Smooth muscle cell (in vitro differentiated cells): ENCODE measurements at regions not wholly inside any gene's neighbourhood (a gene's known extent, or its start where the extent isn't known, plus 50 kb on each side); places are given as distances from the start of the nearest gene placed in this dataset.

ENCODE experiments used
- DNase-seq: peaks from one replicate; lab custom pipeline; 2025; ENCODE audit not compliant: unreplicated experiment; lab: John Stamatoyannopoulos, UW
- H2AFZ ChIP-seq: fragments of 200-600 bp; sonication (generic); 2 replicates; pipeline ENCODE4 v1.6.0; 2016; ENCODE audit warnings: antibody characterized with exemption, low read depth, mild to moderate bottlenecking
- H3F3A ChIP-seq: fragments of 200-600 bp; sonication (generic); 2 replicates; pipeline ENCODE4 v1.6.0; 2017; ENCODE audit warnings: antibody characterized with exemption, low read depth
- H3K27ac ChIP-seq: fragments of 200-600 bp; sonication (generic); 2 replicates; pipeline ENCODE4 v1.5.1; 2016; ENCODE audit warnings: low read depth, mild to moderate bottlenecking
- H3K27me3 ChIP-seq: fragments of 200-600 bp; sonication (generic); 2 replicates; pipeline ENCODE4 v1.6.1; 2016; ENCODE audit warnings: low read depth, mild to moderate bottlenecking
- H3K36me3 ChIP-seq: fragments of 200-600 bp; sonication (generic); 2 replicates; pipeline ENCODE4 v1.5.1; 2016; ENCODE audit warnings: low read depth
- H3K4me1 ChIP-seq: fragments of 200-600 bp; sonication (generic); 2 replicates; pipeline ENCODE4 v1.5.1; 2016; ENCODE audit warnings: low read depth
- H3K4me2 ChIP-seq: fragments of 200-600 bp; sonication (generic); 2 replicates; pipeline ENCODE4 v1.6.0; 2016; ENCODE audit warnings: mild to moderate bottlenecking
- H3K4me3 ChIP-seq: fragments of 200-600 bp; sonication (generic); 2 replicates; pipeline ENCODE4 v1.5.1; 2016; ENCODE audit warnings: mild to moderate bottlenecking
- H3K79me2 ChIP-seq: fragments of 200-600 bp; sonication (generic); 2 replicates; pipeline ENCODE4 v1.6.0; 2016; ENCODE audit warnings: low read depth, mild to moderate bottlenecking
- H3K9ac ChIP-seq: fragments of 200-600 bp; sonication (generic); 2 replicates; pipeline ENCODE4 v1.6.0; 2016; ENCODE audit warnings: low read depth
- H3K9me3 ChIP-seq: fragments of 200-600 bp; sonication (generic); replicated peaks from 2 replicates; pipeline ENCODE4 v1.5.1; 2016; ENCODE audit warnings: low read depth
- H4K20me1 ChIP-seq: fragments of 200-600 bp; sonication (generic); 2 replicates; pipeline ENCODE4 v1.6.0; 2016; ENCODE audit warnings: low read depth
- CTCF ChIP-seq: fragments of 200-600 bp; sonication (generic); IDR thresholded peaks from 2 replicates; pipeline ENCODE4 v1.5.1; 2017; ENCODE audit warnings: borderline replicate concordance, mild to moderate bottlenecking, antibody characterized with exemption; ENCODE audit not compliant: insufficient read depth, poor library complexity, severe bottlenecking
- WGBS: methylation state at CpG from one replicate; pipeline ENCODE4 v1.1.7; 2016; ENCODE audit warnings: low lambda C conversion rate; 5-methylcytosine and 5-hydroxymethylcytosine counted together

DNA sequence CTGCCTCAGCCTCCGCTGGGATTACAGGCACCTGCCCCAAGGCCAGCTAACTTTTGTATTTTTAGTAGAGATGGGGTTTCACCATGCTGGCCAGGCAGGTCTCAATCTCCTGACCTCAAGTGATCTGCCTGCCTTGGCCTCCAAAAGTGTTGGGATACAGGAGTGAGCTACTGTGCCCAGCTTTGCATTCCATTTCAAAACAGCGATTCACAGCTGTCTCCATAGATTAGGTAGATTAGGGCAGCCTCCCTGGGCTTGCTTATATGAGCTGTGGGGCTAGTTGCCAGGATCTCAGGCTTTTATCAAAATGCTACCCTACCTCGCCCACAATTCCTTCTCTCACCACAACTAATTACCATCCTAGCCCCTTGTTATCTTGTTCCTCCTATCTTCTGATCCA, 176.4 kb upstream of the ZKSCAN2 start:
- H3K36me3 ChIP-seq = no peaks in the 10 kb centered on the region
- no peaks in the 10 kb centered on the region for H3K79me2 ChIP-seq
- no peak overlapping the region for H3K4me3 ChIP-seq
- peaks cover 3% of the 10 kb centered on the region for H3K27me3 ChIP-seq
- TF ChIP-seq CTCF = no peak
- 63% methylated on average over 3 of the region's 3 CpGs for WGBS
- no peak overlapping the region for H3K4me2 ChIP-seq
- DNase-seq = no peak
- no peaks in the 10 kb centered on the region for H3K9me3 ChIP-seq
- H3F3A ChIP-seq = no peaks in the 10 kb centered on the region
- no peak overlapping the region for H2AFZ ChIP-seq
- H3K4me1 ChIP-seq = no peaks in the 10 kb centered on the region
- H3K27ac ChIP-seq = no peak overlapping the region
- no peaks in the 10 kb centered on the region for H4K20me1 ChIP-seq
- H3K9ac ChIP-seq = no peak overlapping the region

DNA sequence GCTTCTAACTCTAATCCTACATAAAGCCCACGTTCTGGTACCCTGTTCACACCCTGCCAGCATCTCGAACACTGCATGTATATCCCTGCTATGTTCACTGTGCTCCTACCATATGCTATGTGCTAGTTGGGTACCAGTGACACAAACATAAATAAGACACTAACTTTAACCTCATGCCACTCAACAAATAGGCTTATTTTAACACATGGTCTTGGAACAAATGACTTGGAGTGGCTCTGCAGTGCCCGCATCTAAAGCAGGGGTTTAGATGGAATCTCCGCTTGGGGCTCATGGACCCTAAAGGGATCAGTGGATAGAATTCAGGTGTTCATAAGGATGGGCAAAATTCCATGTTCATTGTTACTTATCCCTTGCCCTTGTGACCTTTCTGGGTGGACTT, 175.7 kb upstream of the ZKSCAN2 start:
- Histone ChIP-seq H3K4me1 (no peaks in the 10 kb centered on the region), H3K4me2 (no peak overlapping the region), H3K36me3 (no peaks in the 10 kb centered on the region), H2AFZ (no peak overlapping the region), H3K27me3 (peaks cover 3% of the 10 kb centered on the region), H3K79me2 (no peaks in the 10 kb centered on the region), H3K9me3 (no peaks in the 10 kb centered on the region), H3K27ac (no peak overlapping the region), H3K9ac (no peak overlapping the region), H3K4me3 (no peak overlapping the region), H4K20me1 (no peaks in the 10 kb centered on the region), H3F3A (no peaks in the 10 kb centered on the region)
- TF ChIP-seq CTCF = no peak
- no peak for DNase-seq
- 85% methylated on average over 4 of the region's 4 CpGs for WGBS

DNA sequence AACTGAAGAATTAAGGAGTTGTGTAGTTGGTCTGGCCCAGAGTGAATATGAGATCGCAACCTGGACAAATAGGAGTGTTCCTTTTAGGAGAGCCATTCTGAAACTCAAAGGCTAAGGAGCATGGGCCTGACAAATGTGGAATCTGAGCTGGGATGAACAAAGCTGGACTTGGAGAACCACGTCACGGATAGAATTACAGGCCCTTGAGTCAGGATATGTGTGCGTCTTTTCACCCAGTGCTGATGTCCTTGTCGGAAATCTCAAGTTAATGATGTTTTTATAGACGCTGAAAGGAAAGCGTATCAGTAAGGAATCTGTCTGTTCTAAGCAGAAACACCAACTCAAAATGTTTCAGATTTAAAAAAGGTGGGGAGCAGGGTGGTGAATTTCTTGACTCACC, 173.8 kb upstream of the ZKSCAN2 start:
- Histone ChIP-seq H3K4me1 (no peaks in the 10 kb centered on the region), H3K36me3 (no peaks in the 10 kb centered on the region), H3K9me3 (no peaks in the 10 kb centered on the region), H3K4me2 (no peak overlapping the region), H3K79me2 (no peaks in the 10 kb centered on the region), H3K27me3 (peaks cover 3% of the 10 kb centered on the region), H2AFZ (no peak overlapping the region), H3F3A (no peaks in the 10 kb centered on the region), H4K20me1 (no peaks in the 10 kb centered on the region), H3K27ac (no peak overlapping the region), H3K9ac (no peak overlapping the region), H3K4me3 (no peak overlapping the region)
- WGBS = 93% methylated on average over 7 of the region's 7 CpGs
- DNase-seq = no peak
- TF ChIP-seq CTCF = no peak

GRCh38 chr16:25426829-25427228, 169.2 kb upstream of the ZKSCAN2 start:
- WGBS = 91% methylated on average over 1 of the region's 1 CpG
- Histone ChIP-seq H2AFZ (no peak overlapping the region), H3K27ac (no peak overlapping the region), H3K4me3 (no peak overlapping the region), H3K4me1 (no peaks in the 10 kb centered on the region), H3K79me2 (no peaks in the 10 kb centered on the region), H3K27me3 (no peaks in the 10 kb centered on the region), H3F3A (no peaks in the 10 kb centered on the region), H3K36me3 (no peaks in the 10 kb centered on the region), H3K9ac (no peak overlapping the region), H4K20me1 (no peaks in the 10 kb centered on the region), H3K4me2 (no peak overlapping the region), H3K9me3 (no peaks in the 10 kb centered on the region)
- no peak for TF ChIP-seq CTCF
- DNase-seq = no peak
